H9 (cell line): ENCODE measurements at regions not wholly inside any gene's neighbourhood (a gene's known extent, or its start where the extent isn't known, plus 50 kb on each side); places are given as distances from the start of the nearest gene placed in this dataset.

Experiments
- DNase-seq: peaks from one replicate; pipeline ENCODE4 v3.0.0-alpha.2; 2017
- H2AFZ ChIP-seq: one replicate; pipeline ENCODE4 v1.6.1; 2013; ENCODE audit warnings: mild to moderate bottlenecking, low read length, control low read depth, moderate library complexity
- H2AK5ac ChIP-seq: 2 replicates; pipeline ENCODE4 v1.6.1; 2013; ENCODE audit warnings: low read length, control low read depth, mixed read lengths; ENCODE audit not compliant: insufficient read length
- H2BK120ac ChIP-seq: one replicate; pipeline ENCODE4 v1.6.1; 2013; ENCODE audit warnings: low read depth, mild to moderate bottlenecking, low read length, control low read depth, inconsistent platforms; ENCODE audit not compliant: poor library complexity, severe bottlenecking
- H2BK12ac ChIP-seq: 2 replicates; pipeline ENCODE4 v1.6.1; 2013; ENCODE audit warnings: low read length, control low read depth, mixed read lengths, low read depth; ENCODE audit not compliant: insufficient read length
- H2BK15ac ChIP-seq: 2 replicates; pipeline ENCODE4 v1.6.1; 2013; ENCODE audit warnings: low read depth, low read length, control low read depth
- H2BK20ac ChIP-seq: one replicate; pipeline ENCODE4 v1.6.1; 2013; ENCODE audit warnings: low read depth, mild to moderate bottlenecking, low read length, control low read depth, inconsistent platforms; ENCODE audit not compliant: poor library complexity, severe bottlenecking
- H2BK5ac ChIP-seq: 2 replicates; pipeline ENCODE4 v1.6.1; 2013; ENCODE audit warnings: low read length, control low read depth, mixed read lengths; ENCODE audit not compliant: insufficient read length
- H3K14ac ChIP-seq: 2 replicates; pipeline ENCODE4 v1.6.1; 2013; ENCODE audit warnings: low read length, control low read depth; ENCODE audit not compliant: insufficient read depth
- H3K18ac ChIP-seq: 2 replicates; pipeline ENCODE4 v1.6.1; 2013; ENCODE audit warnings: low read depth, mild to moderate bottlenecking, mixed read lengths, low read length, control low read depth; ENCODE audit not compliant: insufficient read length
- H3K23ac ChIP-seq: 2 replicates; pipeline ENCODE4 v1.6.1; 2013; ENCODE audit warnings: low read length, control low read depth, mixed read lengths, low read depth; ENCODE audit not compliant: insufficient read length
- H3K23me2 ChIP-seq: 2 replicates; pipeline ENCODE4 v1.6.1; 2013; ENCODE audit warnings: low read depth, mild to moderate bottlenecking, mixed read lengths, low read length, control low read depth; ENCODE audit not compliant: insufficient read length, poor library complexity, severe bottlenecking
- H3K27ac ChIP-seq: 2 replicates; pipeline ENCODE4 v1.5.1; 2013; ENCODE audit warnings: low read length, control low read depth, mixed read lengths, low read depth; ENCODE audit not compliant: insufficient read length
- H3K27me3 ChIP-seq: 2 replicates; pipeline ENCODE4 v1.6.1; 2013; ENCODE audit warnings: low read length, control low read depth, inconsistent platforms; ENCODE audit not compliant: insufficient read depth
- H3K4ac ChIP-seq: 2 replicates; pipeline ENCODE4 v1.6.1; 2013; ENCODE audit warnings: low read depth, mild to moderate bottlenecking, control low read depth, inconsistent platforms, low read length, moderate library complexity
- H3K4me1 ChIP-seq: 2 replicates; pipeline ENCODE4 v1.6.1; 2013; ENCODE audit warnings: low read length, control low read depth, inconsistent platforms; ENCODE audit not compliant: insufficient read depth
- H3K4me2 ChIP-seq: 2 replicates; pipeline ENCODE4 v1.6.1; 2013; ENCODE audit warnings: low read length, control low read depth, mixed read lengths; ENCODE audit not compliant: insufficient read length, insufficient read depth
- H3K56ac ChIP-seq: 2 replicates; pipeline ENCODE4 v1.6.1; 2013; ENCODE audit warnings: low read depth, mild to moderate bottlenecking, mixed read lengths, low read length, control low read depth; ENCODE audit not compliant: insufficient read length
- H3K79me1 ChIP-seq: 2 replicates; pipeline ENCODE4 v1.6.1; 2013; ENCODE audit warnings: low read depth, mild to moderate bottlenecking, moderate library complexity, low read length, control low read depth, inconsistent platforms; ENCODE audit not compliant: insufficient read depth, poor library complexity, severe bottlenecking
- H3K79me2 ChIP-seq: 2 replicates; pipeline ENCODE4 v1.6.1; 2013; ENCODE audit warnings: low read length, control low read depth, inconsistent platforms; ENCODE audit not compliant: insufficient read depth
- H3K9ac ChIP-seq: 2 replicates; pipeline ENCODE4 v1.6.1; 2013; ENCODE audit warnings: low read length, control low read depth, mixed read lengths; ENCODE audit not compliant: insufficient read length; ENCODE audit errors: extremely low read depth
- H3K9me3 ChIP-seq: one replicate; pipeline ENCODE4 v1.6.1; 2013; ENCODE audit warnings: low read depth, low read length, inconsistent platforms; ENCODE audit not compliant: control insufficient read depth
- H3T11ph ChIP-seq: one replicate; pipeline ENCODE4 v1.6.1; 2013; ENCODE audit warnings: mild to moderate bottlenecking, low read length, control low read depth, inconsistent platforms
- H4K20me1 ChIP-seq: one replicate; pipeline ENCODE4 v1.6.1; 2013; ENCODE audit not compliant: control insufficient read depth, insufficient read length, insufficient read depth
- H4K5ac ChIP-seq: 2 replicates; pipeline ENCODE4 v1.6.1; 2013; ENCODE audit warnings: low read depth, mild to moderate bottlenecking, mixed read lengths, low read length, control low read depth; ENCODE audit not compliant: insufficient read length
- H4K8ac ChIP-seq: replicated peaks from 2 replicates; pipeline ENCODE4 v1.6.1; 2013; ENCODE audit warnings: low read length, control low read depth, mixed read lengths, low read depth; ENCODE audit not compliant: insufficient read length
- H4K91ac ChIP-seq: 2 replicates; pipeline ENCODE4 v1.6.1; 2013; ENCODE audit warnings: low read depth, mild to moderate bottlenecking, moderate library complexity, mixed read lengths, low read length, control low read depth; ENCODE audit not compliant: insufficient read length
- H3K27ac Mint-ChIP-seq, 3 experiments: 2 replicates in 2 of 3; 3 replicates in 1 of 3; pipeline ENCODE4 v1.8.0; 2020 to 2021; ENCODE audit warnings: mixed read lengths in 3 of 3, mild to moderate bottlenecking in 1 of 3, moderate library complexity in 1 of 3
- H3K27me3 Mint-ChIP-seq: 2 replicates; pipeline ENCODE4 v1.8.0; 2021; ENCODE audit warnings: low read depth, mild to moderate bottlenecking, moderate library complexity, mixed read lengths
- H3K36me3 Mint-ChIP-seq, 3 experiments: 2 replicates in 2 of 3; 3 replicates in 1 of 3; pipeline ENCODE4 v1.8.0; 2020 to 2021; ENCODE audit warnings: low read depth in 3 of 3, mixed read lengths in 3 of 3; ENCODE audit not compliant: insufficient read depth in 1 of 3
- H3K4me1 Mint-ChIP-seq, 2 experiments: 2 replicates each; pipeline ENCODE4 v1.8.0; 2020; ENCODE audit warnings: mixed read lengths in 2 of 2
- H3K4me3 Mint-ChIP-seq, 2 experiments: 2 replicates in 1 of 2; 3 replicates in 1 of 2; pipeline ENCODE4 v1.8.0; 2020 to 2021; ENCODE audit warnings: mild to moderate bottlenecking in 2 of 2, mixed read lengths in 2 of 2, moderate library complexity in 1 of 2
- H3K9me3 Mint-ChIP-seq, 2 experiments: 2 replicates in 1 of 2; 3 replicates in 1 of 2; pipeline ENCODE4 v1.8.0; 2020; ENCODE audit warnings: mild to moderate bottlenecking in 2 of 2, mixed read lengths in 2 of 2, moderate library complexity in 1 of 2
- CTCF ChIP-seq: fragments of 200-600 bp; sonication (generic); conservative IDR thresholded peaks from 3 replicates; pipeline ENCODE4 v1.8.0; 2021; ENCODE audit warnings: antibody characterized with exemption, mild to moderate bottlenecking
- WGBS: extraction: QIAGEN DNeasy Blood & Tissue Kit; methylation state at CpG from one replicate; pipeline ENCODE4 v1.1.7; 2013; ENCODE audit warnings: missing lambda C conversion rate, low lambda C conversion rate, mixed read lengths; ENCODE audit not compliant: insufficient read length; ENCODE audit errors: extremely low coverage; 5-methylcytosine and 5-hydroxymethylcytosine counted together

GRCh38 chr6:112524071-112524470 lies 176.9 kb downstream of the RFPL4B start:
- Histone ChIP-seq H4K20me1 (no peaks in the 10 kb centered on the region), H3K14ac (no peak overlapping the region), H3T11ph (no peak overlapping the region), H2BK5ac (no peak overlapping the region), H4K5ac (no peak overlapping the region), H3K79me1 (no peaks in the 10 kb centered on the region), H3K23me2 (no peaks in the 10 kb centered on the region), H3K4me2 (no peak overlapping the region), H2BK20ac (no peak overlapping the region), H4K91ac (no peak overlapping the region), H2BK120ac (no peak overlapping the region), H3K79me2 (peaks cover 1% of the 10 kb centered on the region; the same call in 1 of the 2 replicates), H3K9me3 (peaks cover 1% of the 10 kb centered on the region), H3K18ac (no peak overlapping the region), H3K4me1 (peaks cover 3% of the 10 kb centered on the region), H2AFZ (no peak overlapping the region), H2BK12ac (no peak overlapping the region), H3K27ac (no peak overlapping the region), H3K9ac (no peak overlapping the region), H3K4ac (no peak overlapping the region), H3K27me3 (no peaks in the 10 kb centered on the region), H3K23ac (no peak overlapping the region), H2BK15ac (no peak overlapping the region), H4K8ac (no peak overlapping the region), H2AK5ac (no peak overlapping the region), H3K56ac (no peak overlapping the region)
- no peaks in the 10 kb centered on the region for H3K27me3 Mint-ChIP-seq
- DNase-seq, result no peak
- peak overlapping the region; percentile 27 to 98 (median 92); a peak in 6 of 7 replicates for H3K27ac Mint-ChIP-seq
- no CpG with 5 or more reads among the region's 2 CpGs for WGBS
- H3K9me3 Mint-ChIP-seq, result peaks cover 1 to 8% of the 10 kb centered on the region in 2 experiments
- peaks cover 40 to 50% of the 10 kb centered on the region in 2 experiments for H3K4me1 Mint-ChIP-seq
- peak overlapping the region in 1 of 2 experiments; percentile 31; a peak in 1 of 5 replicates for H3K4me3 Mint-ChIP-seq
- TF ChIP-seq CTCF, result no peak
- H3K36me3 Mint-ChIP-seq, result peaks cover 1 to 26% (median 1%) of the 10 kb centered on the region in 3 experiments; a peak in 6 of 7 replicates
